Stimulated activated CD4-positive, alpha-beta T cell treated with anti-CD3 and anti-CD28 coated beads, Interleukin-1b, Interleukin-23, amount 100 ng/mL, for 48 hours (primary cell): ENCODE measurements at regions not wholly inside any gene's neighbourhood (a gene's known extent, or its start where the extent isn't known, plus 50 kb on each side); places are given as distances from the start of the nearest gene placed in this dataset.
"Not testable (repeated sequence)": the region's sequence is repeated elsewhere in the genome, so short reads cannot be mapped to it uniquely, and the experiment has no call there.

Experiments used
- DNase-seq: peaks from one replicate; pipeline ENCODE4 v3.0.0-alpha.2; 2020

GRCh38 chr6:170040115-170040500 is 250.8 kb downstream of the DLL1 start:
- DNase-seq, result no peak

- DNase-seq, result no peak
Measured at GRCh38 chr6:170039156-170040114, 251.4 kb downstream of the DLL1 start.

DNA sequence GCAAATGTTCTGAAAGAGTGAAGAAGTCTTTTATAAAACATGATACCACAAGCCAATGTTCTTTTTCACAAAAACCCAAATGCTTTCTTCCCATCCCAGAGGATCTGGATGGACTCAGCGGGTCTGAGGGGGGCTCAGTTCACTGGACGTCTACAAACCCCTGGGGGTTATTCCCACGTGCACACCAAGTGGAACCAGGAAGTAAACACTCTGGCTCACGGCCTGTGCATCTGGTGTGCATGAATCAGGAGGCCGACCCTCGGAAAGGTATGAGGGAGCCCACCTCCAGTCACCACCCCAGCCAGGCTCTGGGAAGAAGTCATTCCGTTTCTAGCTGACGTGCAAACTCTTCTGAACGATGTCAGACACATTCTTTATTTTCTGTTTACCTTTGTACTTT is 252.2 kb downstream of the DLL1 start:
- DNase-seq, result no peak

- no peak for DNase-seq
Measured at GRCh38 chr6:170038251-170038650, 252.6 kb downstream of the DLL1 start.

DNA sequence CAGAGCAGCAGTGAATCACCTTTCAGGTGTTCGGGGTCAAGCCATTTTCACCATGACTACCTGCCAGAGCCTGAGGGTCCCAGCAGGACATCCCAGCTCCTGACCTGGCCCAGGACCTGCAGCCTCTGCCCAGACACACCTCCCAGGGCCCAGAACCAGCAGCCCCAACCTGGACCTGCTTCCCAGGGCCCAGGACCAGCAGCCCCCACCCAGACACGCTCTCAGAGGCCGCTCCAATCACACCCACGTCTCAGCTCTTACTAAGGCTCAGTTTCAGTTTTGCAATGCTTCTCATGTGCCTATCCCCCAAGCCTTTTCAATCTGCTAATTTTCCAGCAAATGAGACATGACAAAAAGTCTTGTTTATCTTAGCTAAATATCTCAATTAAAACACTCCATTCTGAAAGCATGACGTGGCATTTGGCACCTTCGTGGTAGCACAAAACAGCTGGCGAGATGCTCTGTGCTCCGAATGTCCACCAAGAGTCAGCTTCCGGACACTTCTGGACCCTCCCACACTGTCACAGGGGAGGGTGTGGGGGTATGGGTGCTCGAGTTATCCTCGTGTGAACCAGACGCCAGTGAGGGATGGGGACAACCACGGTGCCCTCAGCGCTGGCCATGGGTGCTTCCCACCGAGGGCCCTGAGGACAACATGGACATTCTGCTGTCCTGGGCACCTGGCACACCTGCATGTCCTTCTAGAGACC is 253.2 kb downstream of the DLL1 start:
- no peak for DNase-seq

GRCh38 chr6:170036916-170037315 is 254.0 kb downstream of the DLL1 start:
- DNase-seq, result no peak

GRCh38 chr6:170036367-170036766 is 254.5 kb downstream of the DLL1 start:
- not testable (repeated sequence) for DNase-seq

DNA sequence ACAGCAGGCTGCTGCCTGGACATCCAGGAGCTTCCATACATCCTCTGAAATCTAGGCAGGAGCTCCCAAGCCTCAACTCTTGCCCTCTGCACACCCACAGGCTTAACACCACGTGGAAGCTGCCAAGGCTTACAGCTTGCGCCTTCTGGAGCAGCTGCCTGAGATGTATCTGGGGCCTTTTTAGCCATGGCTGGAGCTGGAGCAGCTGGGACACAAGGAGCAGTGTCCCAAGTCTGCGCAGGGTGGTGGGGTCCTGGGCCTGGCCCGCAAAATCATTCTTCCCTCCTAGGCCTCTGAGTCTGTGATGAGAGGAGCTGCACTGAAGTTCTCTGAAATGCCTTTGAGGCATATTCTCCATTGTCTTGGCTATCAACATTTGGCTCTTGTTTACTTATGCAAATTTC is 255.0 kb downstream of the DLL1 start:
- DNase-seq, result no peak

DNA sequence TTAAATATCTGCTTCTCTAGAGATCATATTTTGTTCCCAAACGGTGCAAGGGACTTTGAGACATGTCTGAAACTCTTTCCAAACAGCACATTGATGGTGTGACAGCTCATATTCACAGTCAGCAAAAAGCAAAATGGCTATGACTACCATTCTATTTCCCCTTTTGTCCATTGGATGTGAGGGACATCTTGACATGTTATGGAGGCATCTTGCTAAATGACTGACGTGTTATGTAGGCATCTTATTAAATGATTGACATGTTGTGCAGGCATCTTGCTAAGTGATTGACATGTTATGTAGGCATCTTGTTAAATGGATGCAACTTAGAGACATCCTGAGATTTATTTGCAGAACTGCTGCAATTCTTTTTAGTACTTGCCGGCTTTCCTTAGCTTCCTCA is 255.8 kb downstream of the DLL1 start:
- DNase-seq, result no peak

GRCh38 chr6:170034294-170034693 is 256.6 kb downstream of the DLL1 start:
- DNase-seq, result no peak

DNA sequence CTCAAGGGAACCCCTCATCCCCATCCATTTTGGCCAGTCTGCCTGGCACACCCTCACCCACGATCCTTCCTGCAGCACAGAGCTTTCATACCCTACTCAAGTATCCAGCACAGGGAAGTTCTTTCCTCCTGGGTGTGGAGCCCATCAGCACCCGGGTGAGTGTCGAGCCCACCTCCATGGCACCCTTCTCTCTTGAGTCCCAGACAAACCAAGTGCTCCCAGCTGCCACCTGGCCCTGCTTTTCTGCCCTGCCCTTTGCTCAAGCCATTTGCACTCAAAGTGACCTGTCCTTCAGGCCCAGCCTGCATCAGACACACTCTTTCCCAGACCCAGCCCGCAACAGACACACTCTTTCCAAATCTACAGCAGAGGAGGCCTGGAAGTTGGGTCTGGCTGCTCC is 257.2 kb downstream of the DLL1 start:
- no peak for DNase-seq

DNA sequence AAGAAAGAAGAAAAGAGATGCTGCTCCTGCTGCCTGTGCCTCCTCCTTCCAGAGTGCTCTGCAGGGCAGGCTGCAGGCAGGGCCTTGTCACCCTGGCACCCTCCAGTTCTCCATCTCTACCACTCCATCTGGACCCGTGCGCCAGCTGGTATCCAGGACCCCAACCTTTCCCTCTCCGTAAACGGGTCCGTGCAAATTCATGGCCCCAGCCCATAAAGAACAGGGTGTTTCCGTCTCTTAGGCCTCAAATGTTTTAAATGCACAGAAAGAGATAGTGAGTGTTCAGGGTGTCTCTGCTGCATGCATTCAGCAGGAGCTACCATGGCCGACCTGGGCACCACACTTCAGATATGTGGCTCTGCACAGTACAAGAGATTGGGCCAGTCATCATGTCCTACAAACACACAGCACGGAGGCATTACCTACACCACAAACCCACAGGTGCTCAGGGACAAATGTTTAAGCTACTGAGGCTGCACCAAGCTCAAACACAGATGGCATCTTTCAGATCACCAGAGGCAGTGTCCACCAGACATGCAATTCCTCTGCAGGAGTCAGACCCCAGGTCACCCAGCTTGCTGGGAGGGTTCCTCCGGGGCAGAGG is 258.1 kb downstream of the DLL1 start:
- DNase-seq, result no peak

DNA sequence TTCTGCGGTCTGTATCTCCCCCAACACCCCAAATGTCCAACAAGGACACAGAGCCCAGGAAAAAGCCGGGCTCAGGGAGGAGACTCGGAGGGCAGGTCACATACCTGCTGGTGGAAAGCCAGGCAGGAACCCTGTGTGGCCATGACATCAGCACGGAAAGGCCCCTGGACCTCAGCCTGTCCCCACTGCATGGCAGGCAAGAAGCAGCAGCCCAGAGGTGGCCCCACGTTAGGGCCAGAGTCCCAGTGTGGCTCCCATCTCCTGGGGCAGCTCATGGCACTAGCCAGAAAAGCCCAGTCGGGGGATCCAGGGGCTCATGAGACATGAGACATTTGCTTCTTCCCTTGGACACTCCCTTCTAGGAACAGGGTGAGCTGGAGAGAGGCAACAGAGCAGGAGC is 258.7 kb downstream of the DLL1 start:
- DNase-seq, result no peak

- no peak for DNase-seq
Measured at GRCh38 chr6:170031684-170032121, 259.2 kb downstream of the DLL1 start.

GRCh38 chr6:170030821-170031471 is 259.9 kb downstream of the DLL1 start:
- DNase-seq, result no peak

GRCh38 chr6:170030284-170030815 is 260.5 kb downstream of the DLL1 start:
- no peak for DNase-seq

DNA sequence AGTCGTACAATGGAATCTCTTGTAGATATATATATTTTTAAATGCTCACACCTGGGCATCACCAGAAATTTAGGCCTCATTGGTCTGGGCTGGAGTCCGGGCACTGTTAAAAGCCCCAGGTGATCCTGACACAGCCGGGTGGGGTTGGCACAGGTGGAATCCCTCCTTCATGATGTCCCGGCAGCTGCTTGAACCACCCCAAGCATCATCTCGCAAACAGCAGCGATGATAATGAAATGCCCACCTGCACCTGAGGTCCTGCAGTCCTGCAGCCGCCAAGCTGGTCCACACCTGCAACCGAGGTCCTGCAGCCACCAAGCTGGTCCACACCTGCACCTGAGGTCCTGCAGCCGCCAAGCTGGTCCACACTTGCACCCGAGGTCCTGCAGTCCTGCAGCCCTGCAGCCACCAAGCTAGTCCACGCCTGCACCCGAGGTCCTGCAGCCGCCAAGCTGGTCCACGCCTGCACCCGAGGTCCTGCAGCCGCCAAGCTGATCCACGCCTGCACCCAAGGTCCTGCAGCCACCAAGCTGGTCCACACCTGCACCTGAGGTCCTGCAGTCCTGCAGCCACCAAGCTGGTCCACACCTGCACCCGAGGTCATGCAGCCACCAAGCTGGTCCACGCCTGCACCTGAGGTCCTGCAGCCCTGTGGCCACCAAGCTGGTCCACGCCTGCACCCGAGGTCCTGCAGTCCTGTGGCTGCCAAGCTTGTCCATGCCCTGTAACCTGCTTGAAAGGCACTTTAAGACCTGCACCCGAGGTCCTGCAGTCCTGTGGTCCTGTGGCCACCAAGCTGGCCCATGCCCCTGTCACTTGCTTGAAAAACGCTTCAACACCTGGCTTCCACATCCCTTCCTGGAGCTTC is 261.2 kb downstream of the DLL1 start:
- no peak for DNase-seq

GRCh38 chr6:170028629-170029345 is 262.1 kb downstream of the DLL1 start:
- no peak for DNase-seq

GRCh38 chr6:170027647-170028043 is 263.2 kb downstream of the DLL1 start:
- DNase-seq, result no peak

GRCh38 chr6:170026751-170027646 is 263.9 kb downstream of the DLL1 start:
- no peak for DNase-seq
